Activated naive CD8-positive, alpha-beta T cell treated with anti-CD3 and anti-CD28 coated beads for 36 hours (primary cell): ENCODE measurements at regions not wholly inside any gene's neighbourhood (a gene's known extent, or its start where the extent isn't known, plus 50 kb on each side); places are given as distances from the start of the nearest gene placed in this dataset.

Experiments used
- DNase-seq: peaks from one replicate; pipeline ENCODE4 v3.0.0; 2021
- H3K27ac Mint-ChIP-seq: one replicate; pipeline ENCODE4 v1.8.0; 2022; ENCODE audit warnings: mild to moderate bottlenecking, moderate library complexity, mixed read lengths
- H3K27me3 Mint-ChIP-seq: one replicate; pipeline ENCODE4 v1.8.0; 2022; ENCODE audit warnings: mild to moderate bottlenecking, mixed read lengths
- H3K36me3 Mint-ChIP-seq: one replicate; pipeline ENCODE4 v1.8.0; 2021; ENCODE audit warnings: mild to moderate bottlenecking, mixed read lengths
- H3K4me1 Mint-ChIP-seq: one replicate; pipeline ENCODE4 v1.8.0; 2021; ENCODE audit warnings: mixed read lengths
- H3K4me3 Mint-ChIP-seq: one replicate; pipeline ENCODE4 v1.8.0; 2022; ENCODE audit warnings: mild to moderate bottlenecking, moderate library complexity, mixed read lengths
- H3K9me3 Mint-ChIP-seq: one replicate; pipeline ENCODE4 v1.8.0; 2022; ENCODE audit warnings: mixed read lengths

DNA sequence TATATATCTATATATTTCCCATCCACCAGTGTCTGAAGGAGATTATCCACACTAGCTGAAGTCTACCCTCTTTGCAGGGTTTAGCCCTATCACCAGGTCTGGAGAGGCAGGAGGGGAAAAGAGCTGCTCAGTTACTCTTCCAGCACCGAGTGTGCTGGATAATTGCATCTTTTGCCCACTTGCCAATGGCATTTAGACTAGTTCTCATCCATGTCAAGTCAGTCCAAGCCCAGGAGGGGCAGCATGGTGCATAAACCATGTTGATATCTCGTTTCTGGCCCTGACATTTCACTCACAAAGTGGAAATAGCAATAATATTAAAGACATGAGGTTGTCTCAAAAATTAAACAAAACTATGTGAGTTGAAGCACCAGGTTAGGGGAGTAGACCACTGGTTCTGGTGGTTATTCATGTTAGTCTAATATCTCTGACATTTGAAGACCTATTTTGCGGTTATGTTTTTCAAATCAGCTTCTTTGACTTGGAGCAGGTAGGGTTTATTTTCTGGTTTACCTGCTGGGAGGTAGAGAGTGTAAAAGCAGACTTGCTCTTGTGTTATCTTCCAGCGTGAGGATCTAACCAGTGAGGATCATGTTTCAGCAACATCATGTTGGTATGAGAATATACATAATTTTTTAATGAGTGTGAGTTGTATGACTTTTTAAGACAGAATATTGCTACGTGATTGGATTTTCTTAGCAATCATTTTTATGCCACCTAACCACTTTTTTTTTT lies 273.2 kb upstream of the KIRREL3 start:
- Mint-ChIP-seq H3K9me3 (no peaks in the 10 kb centered on the region), H3K4me3 (no peak overlapping the region), H3K27me3 (no peaks in the 10 kb centered on the region), H3K4me1 (no peaks in the 10 kb centered on the region), H3K27ac (no peak overlapping the region), H3K36me3 (no peaks in the 10 kb centered on the region)
- DNase-seq, result no peak

DNA sequence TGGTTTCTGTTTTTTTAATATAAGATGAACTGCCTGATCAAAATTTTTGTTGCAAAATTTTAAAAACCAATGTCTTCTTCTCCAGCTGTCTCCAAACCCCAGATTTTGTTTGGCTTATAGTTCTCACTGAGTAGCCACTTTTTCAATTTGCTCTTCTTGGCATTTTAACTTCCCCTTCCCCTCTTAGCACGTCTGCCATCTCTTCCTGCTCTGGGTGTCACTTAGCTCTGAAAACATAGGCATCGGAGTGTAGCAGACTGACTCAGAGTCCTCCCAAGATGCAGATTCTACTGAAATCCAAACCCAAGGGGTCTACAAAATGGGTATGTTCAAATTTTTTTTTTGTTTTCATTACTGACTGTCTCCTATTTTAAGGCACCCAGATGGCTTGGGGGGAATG lies 270.3 kb upstream of the KIRREL3 start:
- DNase-seq, result no peak
- no peak overlapping the region for H3K4me3 Mint-ChIP-seq
- H3K9me3 Mint-ChIP-seq, result no peaks in the 10 kb centered on the region
- no peaks in the 10 kb centered on the region for H3K4me1 Mint-ChIP-seq
- no peaks in the 10 kb centered on the region for H3K36me3 Mint-ChIP-seq
- H3K27me3 Mint-ChIP-seq, result no peaks in the 10 kb centered on the region
- H3K27ac Mint-ChIP-seq, result no peak overlapping the region

DNA sequence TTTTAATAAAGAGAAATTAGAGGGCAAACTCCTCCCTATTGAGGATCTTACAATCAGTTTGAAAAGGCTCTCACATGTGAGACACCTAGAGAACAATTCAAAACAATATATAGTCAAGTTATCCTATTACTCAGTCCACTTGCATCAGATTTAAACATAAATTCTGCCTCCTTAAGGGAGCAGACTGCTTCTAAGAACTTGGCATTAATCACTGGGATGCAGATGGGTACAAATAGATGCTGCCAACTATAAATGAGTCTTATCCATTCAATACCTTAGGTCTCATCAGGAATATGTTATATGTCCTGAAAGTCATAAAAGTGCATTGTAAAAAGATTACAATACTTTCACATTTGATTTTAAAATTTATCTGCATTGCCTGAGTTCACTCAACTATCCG lies 269.3 kb upstream of the KIRREL3 start:
- H3K36me3 Mint-ChIP-seq, result no peaks in the 10 kb centered on the region
- peaks cover 2% of the 10 kb centered on the region for H3K27me3 Mint-ChIP-seq
- H3K4me1 Mint-ChIP-seq, result no peaks in the 10 kb centered on the region
- DNase-seq, result no peak
- H3K27ac Mint-ChIP-seq, result no peak overlapping the region
- no peaks in the 10 kb centered on the region for H3K9me3 Mint-ChIP-seq
- no peak overlapping the region for H3K4me3 Mint-ChIP-seq

DNA sequence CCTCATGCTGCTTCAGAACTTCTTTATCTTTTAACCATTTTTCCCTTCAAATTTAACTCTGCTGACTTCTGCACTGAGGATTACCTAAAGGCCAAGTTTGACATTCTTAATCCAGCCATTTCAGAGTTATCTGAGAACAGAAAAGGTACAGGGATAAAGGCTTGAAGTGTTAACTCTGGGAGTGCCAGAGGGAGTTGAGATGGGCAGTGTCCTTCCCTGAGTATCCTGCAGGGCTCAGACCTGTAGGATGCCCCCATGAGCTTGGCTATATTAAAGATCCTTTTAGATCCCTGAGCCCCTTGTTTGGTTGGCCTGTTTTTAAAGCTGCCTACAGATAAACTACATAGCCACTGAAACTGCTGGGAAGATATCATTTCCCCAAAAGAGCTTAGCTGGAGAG lies 268.4 kb upstream of the KIRREL3 start:
- no peak overlapping the region for H3K4me3 Mint-ChIP-seq
- H3K36me3 Mint-ChIP-seq, result no peaks in the 10 kb centered on the region
- peaks cover 3% of the 10 kb centered on the region for H3K27me3 Mint-ChIP-seq
- no peak overlapping the region for H3K27ac Mint-ChIP-seq
- no peaks in the 10 kb centered on the region for H3K4me1 Mint-ChIP-seq
- H3K9me3 Mint-ChIP-seq, result no peaks in the 10 kb centered on the region
- DNase-seq, result no peak

DNA sequence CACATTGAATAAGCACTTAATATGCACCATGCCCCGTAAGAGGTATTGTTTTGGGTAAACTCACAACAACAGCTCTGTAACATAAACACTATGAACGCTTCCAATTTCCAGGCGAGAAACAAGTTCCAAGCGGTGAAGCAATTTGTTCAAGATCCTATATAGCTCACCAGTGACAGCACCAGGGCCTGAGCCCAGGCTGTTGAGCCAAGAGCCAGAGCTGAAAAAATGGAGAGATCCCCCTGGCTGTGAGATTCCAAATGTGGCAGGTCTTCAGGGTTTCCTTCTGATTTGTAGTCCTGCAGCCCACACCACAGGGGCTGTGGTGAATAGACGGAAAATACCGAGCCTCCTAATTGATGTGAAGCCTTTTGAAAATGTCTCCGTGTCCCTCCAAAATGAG lies 268.0 kb upstream of the KIRREL3 start:
- Mint-ChIP-seq H3K9me3 (no peaks in the 10 kb centered on the region), H3K27me3 (peaks cover 3% of the 10 kb centered on the region), H3K36me3 (no peaks in the 10 kb centered on the region), H3K4me1 (no peaks in the 10 kb centered on the region), H3K4me3 (no peak overlapping the region), H3K27ac (no peak overlapping the region)
- no peak for DNase-seq

DNA sequence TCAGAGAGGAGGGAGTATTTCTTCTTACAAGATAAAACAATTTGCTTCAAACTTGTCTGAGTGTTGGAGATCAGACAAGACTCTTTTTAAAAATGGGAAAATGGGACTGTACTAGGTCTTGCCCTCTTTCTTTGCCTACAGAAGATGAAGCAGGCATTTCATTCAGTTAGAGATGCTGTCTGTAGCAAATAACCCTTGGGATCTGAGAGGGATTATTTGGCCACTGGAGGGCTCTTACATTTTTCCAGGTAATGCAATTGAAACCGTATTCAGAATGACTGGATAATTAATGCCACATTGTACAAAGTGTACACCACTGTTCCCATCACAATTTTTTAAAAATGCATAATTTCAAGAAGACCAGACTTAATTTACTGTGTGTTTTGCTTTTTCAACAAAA lies 258.5 kb upstream of the KIRREL3 start:
- Mint-ChIP-seq H3K27ac (no peak overlapping the region), H3K4me1 (no peaks in the 10 kb centered on the region), H3K36me3 (no peaks in the 10 kb centered on the region), H3K4me3 (no peak overlapping the region), H3K9me3 (no peaks in the 10 kb centered on the region), H3K27me3 (no peaks in the 10 kb centered on the region)
- DNase-seq, result no peak

DNA sequence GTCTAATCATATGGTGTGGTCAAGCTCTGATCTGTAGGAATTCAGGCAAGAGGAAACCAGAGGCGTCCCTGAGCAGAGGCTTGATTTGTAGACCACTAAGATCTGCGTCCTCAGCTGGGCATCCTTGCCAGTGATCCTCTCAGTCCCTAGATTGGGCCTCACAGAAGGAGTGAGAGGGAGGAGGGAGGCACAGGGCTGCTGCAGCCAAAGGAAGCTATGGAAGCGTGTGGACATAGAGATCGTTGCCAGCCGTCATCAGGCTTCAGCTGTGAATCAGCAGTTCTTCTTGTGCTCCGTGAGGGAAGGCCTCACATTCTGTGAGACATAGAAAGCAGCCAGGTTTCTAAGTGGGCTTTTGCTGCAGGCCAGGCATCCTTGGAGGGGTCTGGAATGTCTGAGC lies 254.6 kb upstream of the KIRREL3 start:
- Mint-ChIP-seq H3K36me3 (no peaks in the 10 kb centered on the region), H3K4me3 (no peak overlapping the region), H3K27ac (no peak overlapping the region), H3K4me1 (no peaks in the 10 kb centered on the region), H3K9me3 (no peaks in the 10 kb centered on the region), H3K27me3 (no peaks in the 10 kb centered on the region)
- DNase-seq, result no peak

DNA sequence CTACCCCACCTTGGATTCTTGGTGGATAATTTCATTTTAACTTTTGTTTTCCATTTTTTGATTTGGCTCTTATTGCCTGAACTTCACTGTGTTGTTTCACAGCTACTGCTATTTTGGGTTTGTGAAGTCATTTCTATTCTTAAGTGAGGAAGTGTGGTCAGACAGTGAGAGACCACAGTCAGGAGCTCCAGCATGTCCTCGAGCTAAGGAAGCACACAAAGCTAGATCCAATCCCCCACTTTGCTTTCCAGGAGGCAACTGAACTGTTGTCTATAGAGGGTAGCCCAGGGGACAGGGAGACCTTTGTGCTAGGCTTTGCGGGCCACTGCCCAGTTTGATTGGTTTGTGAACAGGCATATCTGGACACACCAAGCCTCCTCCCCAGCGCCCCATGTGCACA lies 251.8 kb upstream of the KIRREL3 start:
- no peaks in the 10 kb centered on the region for H3K27me3 Mint-ChIP-seq
- no peaks in the 10 kb centered on the region for H3K9me3 Mint-ChIP-seq
- no peaks in the 10 kb centered on the region for H3K4me1 Mint-ChIP-seq
- H3K27ac Mint-ChIP-seq, result no peak overlapping the region
- H3K4me3 Mint-ChIP-seq, result no peak overlapping the region
- no peak for DNase-seq
- no peaks in the 10 kb centered on the region for H3K36me3 Mint-ChIP-seq

DNA sequence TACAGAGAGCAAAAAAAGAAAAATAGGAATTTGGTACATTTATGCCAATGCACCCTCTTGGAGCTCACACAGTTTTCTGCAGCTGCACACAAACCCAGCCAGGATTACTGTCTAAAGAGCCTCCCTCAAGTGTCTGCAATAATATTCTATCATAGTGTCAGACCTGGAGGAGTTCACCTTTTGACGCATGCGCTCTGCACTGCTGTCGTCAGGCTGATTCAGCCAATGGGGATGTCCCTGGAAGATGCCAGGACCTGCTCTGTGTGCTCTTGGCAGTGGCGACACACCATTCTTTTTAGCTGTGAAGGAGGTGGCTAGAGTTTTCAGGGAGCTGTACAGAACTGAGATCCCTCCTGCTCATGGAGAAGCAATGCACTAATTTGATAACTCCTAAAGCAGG lies 249.0 kb upstream of the KIRREL3 start:
- Mint-ChIP-seq H3K4me3 (no peak overlapping the region), H3K27ac (no peak overlapping the region), H3K27me3 (no peaks in the 10 kb centered on the region), H3K9me3 (no peaks in the 10 kb centered on the region), H3K4me1 (no peaks in the 10 kb centered on the region), H3K36me3 (no peaks in the 10 kb centered on the region)
- no peak for DNase-seq

DNA sequence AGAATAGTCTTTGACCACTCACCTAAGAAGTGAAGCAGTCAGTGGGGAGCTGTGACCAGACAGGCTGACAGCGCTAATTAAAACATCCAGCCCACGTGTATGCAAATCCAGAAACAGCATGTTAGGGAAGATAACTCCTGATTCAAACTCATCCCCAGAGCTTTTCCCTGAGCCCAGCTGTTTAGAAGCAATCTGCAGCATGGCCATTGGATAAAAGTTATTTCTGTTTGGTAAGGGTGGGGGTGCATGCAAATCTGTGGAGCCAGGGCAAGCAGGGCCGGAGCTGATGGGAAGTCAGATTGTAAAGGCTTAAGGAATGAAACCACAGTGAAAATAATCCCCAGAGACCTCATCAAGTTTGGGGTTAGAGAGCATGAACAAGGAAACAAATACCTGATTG lies 247.9 kb upstream of the KIRREL3 start:
- H3K9me3 Mint-ChIP-seq, result no peaks in the 10 kb centered on the region
- no peak overlapping the region for H3K4me3 Mint-ChIP-seq
- no peaks in the 10 kb centered on the region for H3K27me3 Mint-ChIP-seq
- H3K27ac Mint-ChIP-seq, result no peak overlapping the region
- no peak for DNase-seq
- no peaks in the 10 kb centered on the region for H3K4me1 Mint-ChIP-seq
- no peaks in the 10 kb centered on the region for H3K36me3 Mint-ChIP-seq

DNA sequence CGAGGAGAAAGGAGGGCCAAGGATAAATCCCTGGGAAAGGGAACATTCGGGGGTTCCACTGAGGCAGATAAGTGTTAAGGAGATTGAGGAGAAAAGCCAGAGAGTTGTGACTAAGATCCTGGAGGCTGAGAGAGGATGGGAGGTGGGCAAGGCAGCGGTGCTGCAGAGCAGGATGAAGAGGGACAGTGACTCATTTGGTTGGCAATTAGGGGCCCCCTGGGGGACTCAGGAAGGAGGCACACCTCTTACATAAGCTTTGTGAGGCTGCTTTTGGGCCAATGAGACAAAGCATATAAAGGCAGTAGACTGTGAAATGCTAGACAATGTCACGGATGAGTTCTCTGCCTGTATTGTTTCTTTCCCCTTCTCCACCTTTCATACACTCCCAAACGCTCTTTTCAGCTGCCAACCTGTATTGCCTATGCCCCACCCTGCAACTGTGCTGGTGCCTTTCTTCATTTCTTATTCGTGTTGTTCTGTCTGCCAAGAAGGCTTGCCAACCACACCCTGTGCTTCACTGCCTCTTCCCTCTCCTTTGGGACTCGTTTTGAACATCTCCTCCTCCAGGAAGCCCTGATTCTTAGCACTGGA lies 246.8 kb upstream of the KIRREL3 start:
- H3K9me3 Mint-ChIP-seq, result no peaks in the 10 kb centered on the region
- no peak for DNase-seq
- H3K36me3 Mint-ChIP-seq, result no peaks in the 10 kb centered on the region
- no peaks in the 10 kb centered on the region for H3K4me1 Mint-ChIP-seq
- no peak overlapping the region for H3K27ac Mint-ChIP-seq
- no peak overlapping the region for H3K4me3 Mint-ChIP-seq
- H3K27me3 Mint-ChIP-seq, result no peaks in the 10 kb centered on the region

DNA sequence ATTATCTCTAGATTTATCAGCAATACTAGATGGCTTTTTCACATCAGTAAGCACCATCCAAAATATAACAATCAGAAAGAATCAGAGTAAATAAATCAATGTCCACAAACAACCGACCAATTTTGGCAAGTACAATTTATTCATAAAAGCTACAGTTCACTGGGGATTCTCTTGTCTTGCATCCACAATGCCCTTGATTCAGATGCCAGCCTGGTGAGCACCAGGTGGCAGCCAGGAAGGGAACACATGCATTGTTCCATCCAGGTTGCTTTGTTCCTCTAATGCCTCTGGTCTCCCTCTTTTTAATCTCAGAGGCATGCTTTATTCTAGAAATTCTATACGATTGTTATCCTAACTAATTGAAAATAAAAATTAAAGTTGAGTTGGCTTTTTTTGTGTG lies 242.1 kb upstream of the KIRREL3 start:
- Mint-ChIP-seq H3K9me3 (no peaks in the 10 kb centered on the region), H3K27me3 (no peaks in the 10 kb centered on the region)
- no peak for DNase-seq

DNA sequence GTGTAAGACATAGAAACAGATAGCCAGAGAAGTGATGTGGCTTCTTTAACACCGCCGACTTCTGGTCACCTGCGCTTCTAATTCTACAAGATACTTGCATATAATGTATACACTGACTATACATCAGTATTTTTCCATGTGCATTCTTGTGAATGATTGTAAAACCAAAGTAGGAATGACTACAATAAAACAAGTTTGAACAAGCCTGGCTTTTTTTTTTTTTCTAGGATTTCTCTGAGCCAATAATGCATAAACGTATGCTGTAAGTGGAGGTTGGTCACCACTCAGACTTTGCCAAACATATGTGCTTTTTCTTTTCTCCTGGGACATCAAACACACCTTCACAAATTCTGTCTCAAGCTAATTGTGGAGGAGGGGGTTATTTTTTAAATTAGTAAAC lies 237.8 kb upstream of the KIRREL3 start:
- Mint-ChIP-seq H3K27ac (no peak overlapping the region), H3K36me3 (no peaks in the 10 kb centered on the region), H3K4me3 (no peak overlapping the region), H3K4me1 (no peaks in the 10 kb centered on the region), H3K9me3 (no peaks in the 10 kb centered on the region), H3K27me3 (no peaks in the 10 kb centered on the region)
- no peak for DNase-seq

More for the DNA sequence above, 242.1 kb upstream of the KIRREL3 start:
- Mint-ChIP-seq H3K36me3 (no peaks in the 10 kb centered on the region), H3K4me3 (no peak overlapping the region), H3K27ac (no peak overlapping the region), H3K4me1 (no peaks in the 10 kb centered on the region)

DNA sequence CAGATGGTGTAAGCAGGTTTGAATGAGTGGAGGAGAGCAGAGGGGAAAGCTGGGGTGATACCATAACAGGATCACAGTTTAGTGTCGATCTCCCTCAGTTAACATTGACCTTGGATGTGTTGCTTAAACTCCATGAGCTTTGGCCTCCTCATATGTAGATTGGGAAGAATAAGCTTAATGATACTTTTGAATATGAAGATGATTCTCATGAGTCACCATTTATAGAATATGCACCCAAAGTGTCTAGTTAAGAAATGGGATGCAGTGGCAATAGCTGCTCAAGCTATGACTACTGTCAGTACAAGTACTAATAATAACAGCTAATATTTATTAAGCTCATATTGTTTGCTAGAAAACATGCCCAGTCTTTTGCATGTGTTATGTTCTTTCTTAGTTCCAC lies 236.2 kb upstream of the KIRREL3 start:
- Mint-ChIP-seq H3K27ac (no peak overlapping the region), H3K9me3 (no peaks in the 10 kb centered on the region), H3K36me3 (no peaks in the 10 kb centered on the region), H3K27me3 (no peaks in the 10 kb centered on the region), H3K4me3 (no peak overlapping the region), H3K4me1 (no peaks in the 10 kb centered on the region)
- DNase-seq, result no peak

DNA sequence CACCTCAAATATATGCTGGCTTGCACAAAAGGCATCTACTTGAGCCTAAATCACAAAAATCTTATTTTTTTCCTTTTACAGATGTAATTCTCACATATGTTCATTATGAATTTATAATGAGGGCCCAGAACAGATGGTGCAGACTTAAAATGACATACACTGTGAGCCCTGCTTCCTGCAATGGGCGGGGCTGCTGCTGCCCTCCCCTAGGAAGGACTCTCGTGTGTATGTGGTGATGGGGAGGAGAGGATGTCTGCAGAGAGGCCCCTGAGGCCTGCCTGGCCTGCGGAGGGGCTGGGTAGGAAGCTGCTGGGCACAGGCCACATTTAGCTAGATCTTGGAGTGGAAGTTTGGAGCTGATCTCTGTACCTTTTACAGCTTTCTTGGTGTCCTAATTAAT lies 233.4 kb upstream of the KIRREL3 start:
- H3K36me3 Mint-ChIP-seq, result no peaks in the 10 kb centered on the region
- H3K4me1 Mint-ChIP-seq, result no peaks in the 10 kb centered on the region
- no peak overlapping the region for H3K4me3 Mint-ChIP-seq
- DNase-seq, result no peak
- H3K27ac Mint-ChIP-seq, result no peak overlapping the region
- no peaks in the 10 kb centered on the region for H3K9me3 Mint-ChIP-seq
- no peaks in the 10 kb centered on the region for H3K27me3 Mint-ChIP-seq

DNA sequence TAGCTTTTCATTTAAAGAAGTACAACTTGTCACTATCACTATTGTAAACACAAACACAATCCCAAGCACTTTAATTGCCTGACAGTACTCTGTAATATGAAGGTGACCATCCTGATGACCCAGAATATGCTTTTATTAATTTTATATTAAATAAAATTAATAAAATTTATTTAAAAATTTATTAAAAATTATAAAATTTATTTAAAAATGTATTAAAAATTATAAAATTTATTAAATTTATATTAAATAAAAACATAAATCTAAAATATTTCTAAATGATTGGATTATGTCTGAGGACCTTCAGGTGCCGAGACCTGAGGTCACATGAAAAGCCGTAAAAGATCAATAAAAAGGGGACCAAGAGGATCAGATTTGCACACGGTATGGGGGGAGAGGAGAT lies 229.8 kb upstream of the KIRREL3 start:
- Mint-ChIP-seq H3K36me3 (no peaks in the 10 kb centered on the region), H3K9me3 (peaks cover 1% of the 10 kb centered on the region), H3K27ac (no peak overlapping the region), H3K27me3 (no peaks in the 10 kb centered on the region), H3K4me1 (no peaks in the 10 kb centered on the region), H3K4me3 (no peak overlapping the region)
- no peak for DNase-seq
